HEK293 (cell line): ENCODE measurements at regions not wholly inside any gene's neighbourhood (a gene's known extent, or its start where the extent isn't known, plus 50 kb on each side); places are given as distances from the start of the nearest gene placed in this dataset.

Experiments used
- KLF1 ChIP-seq: fragments of 450-650 bp; formaldehyde crosslinking; IDR thresholded peaks from 2 replicates; pipeline ENCODE4 v1.5.1; 2016; ENCODE audit warnings: missing biosample characterization, missing genetic modification characterization
- OVOL3 ChIP-seq: fragments of 450-650 bp; formaldehyde crosslinking; IDR thresholded peaks from 2 replicates; pipeline ENCODE4 v1.5.1; 2016; ENCODE audit warnings: missing biosample characterization, missing genetic modification characterization
- ZBTB17 ChIP-seq: fragments of 450-650 bp; formaldehyde crosslinking; IDR thresholded peaks from 2 replicates; pipeline ENCODE4 v1.5.1; 2016; ENCODE audit warnings: missing biosample characterization, missing genetic modification characterization
- ZBTB8A ChIP-seq: fragments of 450-650 bp; formaldehyde crosslinking; IDR thresholded peaks from 2 replicates; pipeline ENCODE4 v1.5.1; 2016; ENCODE audit warnings: missing biosample characterization, missing genetic modification characterization
- ZNF174 ChIP-seq: fragments of 450-650 bp; formaldehyde crosslinking; IDR thresholded peaks from 2 replicates; pipeline ENCODE4 v1.5.0; 2017; ENCODE audit warnings: missing biosample characterization, mild to moderate bottlenecking, missing genetic modification characterization
- ZNF175 ChIP-seq: fragments of 450-650 bp; formaldehyde crosslinking; IDR thresholded peaks from 2 replicates; pipeline ENCODE4 v1.5.1; 2016; ENCODE audit warnings: missing biosample characterization, missing genetic modification characterization
- ZNF274 ChIP-seq, 2 experiments: fragments of 200-500 bp in 1 of 2; fragments of 450-650 bp in 1 of 2; sonication (Bioruptor generic) in 1 of 2; formaldehyde crosslinking in 1 of 2; IDR thresholded peaks; 2 replicates each; pipeline versions ENCODE4 v1.5.1 to v1.6.1; 2014 to 2016; ENCODE audit warnings: borderline replicate concordance in 1 of 2, inconsistent platforms in 1 of 2, low read length in 1 of 2, missing biosample characterization in 1 of 2, missing genetic modification characterization in 1 of 2
- ZNF654 ChIP-seq: fragments of 450-650 bp; formaldehyde crosslinking; IDR thresholded peaks from 2 replicates; pipeline ENCODE4 v1.5.1; 2016; ENCODE audit warnings: low read depth, missing biosample characterization, missing genetic modification characterization
- TF ChIP-seq, protein P1 (sequence below): fragments of 450-650 bp; formaldehyde crosslinking; IDR thresholded peaks from 2 replicates; pipeline ENCODE4 v1.5.1; 2017; ENCODE audit warnings: missing biosample characterization, missing genetic modification characterization
- TF ChIP-seq, protein P2 (sequence below): fragments of 450-650 bp; formaldehyde crosslinking; IDR thresholded peaks from 2 replicates; pipeline ENCODE4 v1.5.1; 2016; ENCODE audit warnings: missing biosample characterization, missing genetic modification characterization
- TF ChIP-seq, protein P3 (sequence below): fragments of 450-650 bp; formaldehyde crosslinking; IDR thresholded peaks from 2 replicates; pipeline ENCODE4 v1.5.1; 2016; ENCODE audit warnings: missing biosample characterization, missing genetic modification characterization
- TF ChIP-seq, protein P4 (sequence below): fragments of 450-650 bp; formaldehyde crosslinking; IDR thresholded peaks from 2 replicates; pipeline ENCODE4 v1.5.1; 2016; ENCODE audit warnings: missing biosample characterization, missing genetic modification characterization

DNA sequence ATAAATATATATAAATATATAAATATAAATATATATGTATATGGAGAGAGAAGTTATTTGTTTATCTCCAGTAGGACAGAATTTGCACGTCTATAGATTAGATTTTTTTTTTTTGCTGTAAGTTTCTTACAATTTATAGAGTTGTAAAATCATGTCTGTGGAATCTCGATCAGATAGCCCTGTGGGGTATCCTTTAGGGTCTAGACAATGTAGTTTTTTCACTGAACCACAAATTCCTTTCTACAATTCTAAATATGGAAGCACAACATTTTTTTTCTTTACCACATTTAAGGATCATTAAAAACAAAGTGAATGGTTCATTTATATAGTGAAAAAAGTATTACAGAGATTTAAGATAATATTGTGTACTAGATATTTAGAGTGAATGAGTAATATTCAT, 384.2 kb upstream of the ZNF608 start:
- TF ChIP-seq, protein P1, sequence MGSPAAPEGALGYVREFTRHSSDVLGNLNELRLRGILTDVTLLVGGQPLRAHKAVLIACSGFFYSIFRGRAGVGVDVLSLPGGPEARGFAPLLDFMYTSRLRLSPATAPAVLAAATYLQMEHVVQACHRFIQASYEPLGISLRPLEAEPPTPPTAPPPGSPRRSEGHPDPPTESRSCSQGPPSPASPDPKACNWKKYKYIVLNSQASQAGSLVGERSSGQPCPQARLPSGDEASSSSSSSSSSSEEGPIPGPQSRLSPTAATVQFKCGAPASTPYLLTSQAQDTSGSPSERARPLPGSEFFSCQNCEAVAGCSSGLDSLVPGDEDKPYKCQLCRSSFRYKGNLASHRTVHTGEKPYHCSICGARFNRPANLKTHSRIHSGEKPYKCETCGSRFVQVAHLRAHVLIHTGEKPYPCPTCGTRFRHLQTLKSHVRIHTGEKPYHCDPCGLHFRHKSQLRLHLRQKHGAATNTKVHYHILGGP, result no peak
- TF ChIP-seq ZNF174 (no peak), ZBTB17 (tag by site-specific recombination) (no peak), OVOL3 (no peak), ZBTB8A (tag by site-specific recombination) (no peak), ZNF274 (IDR thresholded peaks at IDR 0.05; ENCODE audit: low read length) (no peak), ZNF274 (tag by site-specific recombination; IDR thresholded peaks at IDR 0.05; ENCODE audit: borderline replicate concordance) (no peak), ZNF654 (no peak), KLF1 (tag by site-specific recombination) (no peak), ZNF175 (tag by site-specific recombination) (no peak)
- TF ChIP-seq, protein P2, sequence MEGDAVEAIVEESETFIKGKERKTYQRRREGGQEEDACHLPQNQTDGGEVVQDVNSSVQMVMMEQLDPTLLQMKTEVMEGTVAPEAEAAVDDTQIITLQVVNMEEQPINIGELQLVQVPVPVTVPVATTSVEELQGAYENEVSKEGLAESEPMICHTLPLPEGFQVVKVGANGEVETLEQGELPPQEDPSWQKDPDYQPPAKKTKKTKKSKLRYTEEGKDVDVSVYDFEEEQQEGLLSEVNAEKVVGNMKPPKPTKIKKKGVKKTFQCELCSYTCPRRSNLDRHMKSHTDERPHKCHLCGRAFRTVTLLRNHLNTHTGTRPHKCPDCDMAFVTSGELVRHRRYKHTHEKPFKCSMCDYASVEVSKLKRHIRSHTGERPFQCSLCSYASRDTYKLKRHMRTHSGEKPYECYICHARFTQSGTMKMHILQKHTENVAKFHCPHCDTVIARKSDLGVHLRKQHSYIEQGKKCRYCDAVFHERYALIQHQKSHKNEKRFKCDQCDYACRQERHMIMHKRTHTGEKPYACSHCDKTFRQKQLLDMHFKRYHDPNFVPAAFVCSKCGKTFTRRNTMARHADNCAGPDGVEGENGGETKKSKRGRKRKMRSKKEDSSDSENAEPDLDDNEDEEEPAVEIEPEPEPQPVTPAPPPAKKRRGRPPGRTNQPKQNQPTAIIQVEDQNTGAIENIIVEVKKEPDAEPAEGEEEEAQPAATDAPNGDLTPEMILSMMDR (tag by site-specific recombination), result no peak
- TF ChIP-seq, protein P3, sequence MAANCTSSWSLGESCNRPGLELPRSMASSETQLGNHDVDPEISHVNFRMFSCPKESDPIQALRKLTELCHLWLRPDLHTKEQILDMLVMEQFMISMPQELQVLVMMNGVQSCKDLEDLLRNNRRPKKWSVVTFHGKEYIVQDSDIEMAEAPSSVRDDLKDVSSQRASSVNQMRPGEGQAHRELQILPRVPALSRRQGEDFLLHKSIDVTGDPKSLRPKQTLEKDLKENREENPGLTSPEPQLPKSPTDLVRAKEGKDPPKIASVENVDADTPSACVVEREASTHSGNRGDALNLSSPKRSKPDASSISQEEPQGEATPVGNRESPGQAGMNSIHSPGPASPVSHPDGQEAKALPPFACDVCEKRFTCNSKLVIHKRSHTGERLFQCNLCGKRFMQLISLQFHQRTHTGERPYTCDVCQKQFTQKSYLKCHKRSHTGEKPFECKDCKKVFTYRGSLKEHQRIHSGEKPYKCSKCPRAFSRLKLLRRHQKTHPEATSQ, result no peak
- TF ChIP-seq, protein P4, sequence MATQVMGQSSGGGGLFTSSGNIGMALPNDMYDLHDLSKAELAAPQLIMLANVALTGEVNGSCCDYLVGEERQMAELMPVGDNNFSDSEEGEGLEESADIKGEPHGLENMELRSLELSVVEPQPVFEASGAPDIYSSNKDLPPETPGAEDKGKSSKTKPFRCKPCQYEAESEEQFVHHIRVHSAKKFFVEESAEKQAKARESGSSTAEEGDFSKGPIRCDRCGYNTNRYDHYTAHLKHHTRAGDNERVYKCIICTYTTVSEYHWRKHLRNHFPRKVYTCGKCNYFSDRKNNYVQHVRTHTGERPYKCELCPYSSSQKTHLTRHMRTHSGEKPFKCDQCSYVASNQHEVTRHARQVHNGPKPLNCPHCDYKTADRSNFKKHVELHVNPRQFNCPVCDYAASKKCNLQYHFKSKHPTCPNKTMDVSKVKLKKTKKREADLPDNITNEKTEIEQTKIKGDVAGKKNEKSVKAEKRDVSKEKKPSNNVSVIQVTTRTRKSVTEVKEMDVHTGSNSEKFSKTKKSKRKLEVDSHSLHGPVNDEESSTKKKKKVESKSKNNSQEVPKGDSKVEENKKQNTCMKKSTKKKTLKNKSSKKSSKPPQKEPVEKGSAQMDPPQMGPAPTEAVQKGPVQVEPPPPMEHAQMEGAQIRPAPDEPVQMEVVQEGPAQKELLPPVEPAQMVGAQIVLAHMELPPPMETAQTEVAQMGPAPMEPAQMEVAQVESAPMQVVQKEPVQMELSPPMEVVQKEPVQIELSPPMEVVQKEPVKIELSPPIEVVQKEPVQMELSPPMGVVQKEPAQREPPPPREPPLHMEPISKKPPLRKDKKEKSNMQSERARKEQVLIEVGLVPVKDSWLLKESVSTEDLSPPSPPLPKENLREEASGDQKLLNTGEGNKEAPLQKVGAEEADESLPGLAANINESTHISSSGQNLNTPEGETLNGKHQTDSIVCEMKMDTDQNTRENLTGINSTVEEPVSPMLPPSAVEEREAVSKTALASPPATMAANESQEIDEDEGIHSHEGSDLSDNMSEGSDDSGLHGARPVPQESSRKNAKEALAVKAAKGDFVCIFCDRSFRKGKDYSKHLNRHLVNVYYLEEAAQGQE (tag by site-specific recombination), result no peak
